H9 (cell line): ENCODE measurements at regions not wholly inside any gene's neighbourhood (a gene's known extent, or its start where the extent isn't known, plus 50 kb on each side); places are given as distances from the start of the nearest gene placed in this dataset.

Source experiments
- DNase-seq: peaks from one replicate; pipeline ENCODE4 v3.0.0-alpha.2; 2017
- H2AFZ ChIP-seq: one replicate; pipeline ENCODE4 v1.6.1; 2013; ENCODE audit warnings: mild to moderate bottlenecking, low read length, control low read depth, moderate library complexity
- H2AK5ac ChIP-seq: 2 replicates; pipeline ENCODE4 v1.6.1; 2013; ENCODE audit warnings: low read length, control low read depth, mixed read lengths; ENCODE audit not compliant: insufficient read length
- H2BK120ac ChIP-seq: one replicate; pipeline ENCODE4 v1.6.1; 2013; ENCODE audit warnings: low read depth, mild to moderate bottlenecking, low read length, control low read depth, inconsistent platforms; ENCODE audit not compliant: poor library complexity, severe bottlenecking
- H2BK12ac ChIP-seq: 2 replicates; pipeline ENCODE4 v1.6.1; 2013; ENCODE audit warnings: low read length, control low read depth, mixed read lengths, low read depth; ENCODE audit not compliant: insufficient read length
- H2BK15ac ChIP-seq: 2 replicates; pipeline ENCODE4 v1.6.1; 2013; ENCODE audit warnings: low read depth, low read length, control low read depth
- H2BK20ac ChIP-seq: one replicate; pipeline ENCODE4 v1.6.1; 2013; ENCODE audit warnings: low read depth, mild to moderate bottlenecking, low read length, control low read depth, inconsistent platforms; ENCODE audit not compliant: poor library complexity, severe bottlenecking
- H2BK5ac ChIP-seq: 2 replicates; pipeline ENCODE4 v1.6.1; 2013; ENCODE audit warnings: low read length, control low read depth, mixed read lengths; ENCODE audit not compliant: insufficient read length
- H3K14ac ChIP-seq: 2 replicates; pipeline ENCODE4 v1.6.1; 2013; ENCODE audit warnings: low read length, control low read depth; ENCODE audit not compliant: insufficient read depth
- H3K18ac ChIP-seq: 2 replicates; pipeline ENCODE4 v1.6.1; 2013; ENCODE audit warnings: low read depth, mild to moderate bottlenecking, mixed read lengths, low read length, control low read depth; ENCODE audit not compliant: insufficient read length
- H3K23ac ChIP-seq: 2 replicates; pipeline ENCODE4 v1.6.1; 2013; ENCODE audit warnings: low read length, control low read depth, mixed read lengths, low read depth; ENCODE audit not compliant: insufficient read length
- H3K23me2 ChIP-seq: 2 replicates; pipeline ENCODE4 v1.6.1; 2013; ENCODE audit warnings: low read depth, mild to moderate bottlenecking, mixed read lengths, low read length, control low read depth; ENCODE audit not compliant: insufficient read length, poor library complexity, severe bottlenecking
- H3K27ac ChIP-seq: 2 replicates; pipeline ENCODE4 v1.5.1; 2013; ENCODE audit warnings: low read length, control low read depth, mixed read lengths, low read depth; ENCODE audit not compliant: insufficient read length
- H3K27me3 ChIP-seq: 2 replicates; pipeline ENCODE4 v1.6.1; 2013; ENCODE audit warnings: low read length, control low read depth, inconsistent platforms; ENCODE audit not compliant: insufficient read depth
- H3K4ac ChIP-seq: 2 replicates; pipeline ENCODE4 v1.6.1; 2013; ENCODE audit warnings: low read depth, mild to moderate bottlenecking, control low read depth, inconsistent platforms, low read length, moderate library complexity
- H3K4me1 ChIP-seq: 2 replicates; pipeline ENCODE4 v1.6.1; 2013; ENCODE audit warnings: low read length, control low read depth, inconsistent platforms; ENCODE audit not compliant: insufficient read depth
- H3K4me2 ChIP-seq: 2 replicates; pipeline ENCODE4 v1.6.1; 2013; ENCODE audit warnings: low read length, control low read depth, mixed read lengths; ENCODE audit not compliant: insufficient read length, insufficient read depth
- H3K56ac ChIP-seq: 2 replicates; pipeline ENCODE4 v1.6.1; 2013; ENCODE audit warnings: low read depth, mild to moderate bottlenecking, mixed read lengths, low read length, control low read depth; ENCODE audit not compliant: insufficient read length
- H3K79me1 ChIP-seq: 2 replicates; pipeline ENCODE4 v1.6.1; 2013; ENCODE audit warnings: low read depth, mild to moderate bottlenecking, moderate library complexity, low read length, control low read depth, inconsistent platforms; ENCODE audit not compliant: insufficient read depth, poor library complexity, severe bottlenecking
- H3K79me2 ChIP-seq: 2 replicates; pipeline ENCODE4 v1.6.1; 2013; ENCODE audit warnings: low read length, control low read depth, inconsistent platforms; ENCODE audit not compliant: insufficient read depth
- H3K9ac ChIP-seq: 2 replicates; pipeline ENCODE4 v1.6.1; 2013; ENCODE audit warnings: low read length, control low read depth, mixed read lengths; ENCODE audit not compliant: insufficient read length; ENCODE audit errors: extremely low read depth
- H3K9me3 ChIP-seq: one replicate; pipeline ENCODE4 v1.6.1; 2013; ENCODE audit warnings: low read depth, low read length, inconsistent platforms; ENCODE audit not compliant: control insufficient read depth
- H3T11ph ChIP-seq: one replicate; pipeline ENCODE4 v1.6.1; 2013; ENCODE audit warnings: mild to moderate bottlenecking, low read length, control low read depth, inconsistent platforms
- H4K20me1 ChIP-seq: one replicate; pipeline ENCODE4 v1.6.1; 2013; ENCODE audit not compliant: control insufficient read depth, insufficient read length, insufficient read depth
- H4K5ac ChIP-seq: 2 replicates; pipeline ENCODE4 v1.6.1; 2013; ENCODE audit warnings: low read depth, mild to moderate bottlenecking, mixed read lengths, low read length, control low read depth; ENCODE audit not compliant: insufficient read length
- H4K8ac ChIP-seq: replicated peaks from 2 replicates; pipeline ENCODE4 v1.6.1; 2013; ENCODE audit warnings: low read length, control low read depth, mixed read lengths, low read depth; ENCODE audit not compliant: insufficient read length
- H4K91ac ChIP-seq: 2 replicates; pipeline ENCODE4 v1.6.1; 2013; ENCODE audit warnings: low read depth, mild to moderate bottlenecking, moderate library complexity, mixed read lengths, low read length, control low read depth; ENCODE audit not compliant: insufficient read length
- H3K27ac Mint-ChIP-seq, 3 experiments: 2 replicates in 2 of 3; 3 replicates in 1 of 3; pipeline ENCODE4 v1.8.0; 2020 to 2021; ENCODE audit warnings: mixed read lengths in 3 of 3, mild to moderate bottlenecking in 1 of 3, moderate library complexity in 1 of 3
- H3K27me3 Mint-ChIP-seq: 2 replicates; pipeline ENCODE4 v1.8.0; 2021; ENCODE audit warnings: low read depth, mild to moderate bottlenecking, moderate library complexity, mixed read lengths
- H3K36me3 Mint-ChIP-seq, 3 experiments: 2 replicates in 2 of 3; 3 replicates in 1 of 3; pipeline ENCODE4 v1.8.0; 2020 to 2021; ENCODE audit warnings: low read depth in 3 of 3, mixed read lengths in 3 of 3; ENCODE audit not compliant: insufficient read depth in 1 of 3
- H3K4me1 Mint-ChIP-seq, 2 experiments: 2 replicates each; pipeline ENCODE4 v1.8.0; 2020; ENCODE audit warnings: mixed read lengths in 2 of 2
- H3K4me3 Mint-ChIP-seq, 2 experiments: 2 replicates in 1 of 2; 3 replicates in 1 of 2; pipeline ENCODE4 v1.8.0; 2020 to 2021; ENCODE audit warnings: mild to moderate bottlenecking in 2 of 2, mixed read lengths in 2 of 2, moderate library complexity in 1 of 2
- H3K9me3 Mint-ChIP-seq, 2 experiments: 2 replicates in 1 of 2; 3 replicates in 1 of 2; pipeline ENCODE4 v1.8.0; 2020; ENCODE audit warnings: mild to moderate bottlenecking in 2 of 2, mixed read lengths in 2 of 2, moderate library complexity in 1 of 2
- CTCF ChIP-seq: fragments of 200-600 bp; sonication (generic); conservative IDR thresholded peaks from 3 replicates; pipeline ENCODE4 v1.8.0; 2021; ENCODE audit warnings: antibody characterized with exemption, mild to moderate bottlenecking
- whole genome bisulfite sequencing: extraction: QIAGEN DNeasy Blood & Tissue Kit; methylation state at CpG from one replicate; pipeline ENCODE4 v1.1.7; 2013; ENCODE audit warnings: missing lambda C conversion rate, low lambda C conversion rate, mixed read lengths; ENCODE audit not compliant: insufficient read length; ENCODE audit errors: extremely low coverage; 5-methylcytosine and 5-hydroxymethylcytosine counted together

GRCh38 chr1:65670518-65670917, 122.2 kb upstream of the PDE4B start:
- Histone ChIP-seq H3K23me2 (no peaks in the 10 kb centered on the region), H2BK12ac (no peak overlapping the region), H3K18ac (no peak overlapping the region), H3K4me1 (no peaks in the 10 kb centered on the region; the same call in 1 of the 2 replicates), H3K9me3 (no peaks in the 10 kb centered on the region), H3K79me2 (no peaks in the 10 kb centered on the region), H4K91ac (no peak overlapping the region), H3K56ac (no peak overlapping the region), H2BK120ac (no peak overlapping the region), H2BK5ac (no peak overlapping the region), H2BK20ac (no peak overlapping the region), H2AK5ac (no peak overlapping the region), H4K5ac (no peak overlapping the region), H3K9ac (no peak overlapping the region), H3K27ac (no peak overlapping the region), H2AFZ (no peak overlapping the region), H3T11ph (no peak overlapping the region), H3K4ac (no peak overlapping the region), H4K8ac (no peak overlapping the region), H3K14ac (no peak overlapping the region), H3K27me3 (no peaks in the 10 kb centered on the region), H3K23ac (no peak overlapping the region), H3K79me1 (no peaks in the 10 kb centered on the region), H3K4me2 (no peak overlapping the region), H4K20me1 (no peaks in the 10 kb centered on the region), H2BK15ac (no peak overlapping the region)
- DNase-seq: no peak
- TF ChIP-seq CTCF: no peak
- H3K4me1 Mint-ChIP-seq: no peaks in the 10 kb centered on the region
- no peak overlapping the region for H3K27ac Mint-ChIP-seq
- no peaks in the 10 kb centered on the region for H3K27me3 Mint-ChIP-seq
- peaks cover 3 to 9% of the 10 kb centered on the region in 2 experiments; a peak in 4 of 5 replicates for H3K9me3 Mint-ChIP-seq
- no peaks in the 10 kb centered on the region; a peak in 2 of 7 replicates for H3K36me3 Mint-ChIP-seq
- H3K4me3 Mint-ChIP-seq: no peak overlapping the region
- no CpG with 5 or more reads among the region's 3 CpGs for WGBS
